ENCODE measurements at regions not wholly inside any gene's neighbourhood (a gene's known extent, or its start where the extent isn't known, plus 50 kb on each side); places are given as distances from the start of the nearest gene placed in this dataset.

DNA sequence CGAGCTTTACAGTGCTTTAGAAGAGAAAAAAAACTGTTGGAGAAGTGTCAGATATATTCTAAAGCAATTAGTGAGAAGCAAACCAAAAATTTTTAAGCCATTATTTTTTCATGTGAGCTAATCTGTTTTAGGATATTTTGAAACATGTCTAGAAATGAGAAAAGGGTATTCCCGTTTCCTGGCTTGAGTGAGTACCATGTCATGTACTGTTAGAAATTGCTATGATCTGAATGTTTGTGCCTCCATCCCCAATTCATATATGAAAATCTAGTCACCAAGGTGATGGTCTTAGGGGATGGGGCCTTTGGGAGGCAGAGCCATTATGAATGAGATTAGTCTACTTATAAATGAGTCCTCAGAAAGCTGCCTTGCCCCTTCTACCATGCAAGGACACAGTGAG lies 493.3 kb upstream of the GCFC2 start:
- H3K27ac Mint-ChIP-seq (ENCODE audit: unreplicated experiment), result no peak overlapping the region
- no peaks in the 10 kb centered on the region for H3K4me1 Mint-ChIP-seq (ENCODE audit: low read depth, unreplicated experiment)
- CTCF ChIA-PET, result no interaction called here
- peaks cover 6% of the 10 kb centered on the region for H3K9me3 Mint-ChIP-seq (ENCODE audit: low read depth, unreplicated experiment)
- DNase-seq, result no peak
- no peaks in the 10 kb centered on the region for H3K36me3 Mint-ChIP-seq (ENCODE audit: insufficient read depth, unreplicated experiment)
- H3K4me3 Mint-ChIP-seq (ENCODE audit: low read depth, unreplicated experiment), result no peak overlapping the region
- H3K27me3 Mint-ChIP-seq (ENCODE audit: unreplicated experiment), result no peaks in the 10 kb centered on the region
- no TSS peak for BruUV-seq (replicated peaks)
- intact Hi-C loops (cut with micrococcal nuclease; ENCODE audit: unreplicated experiment), result no loop called here
- TF ChIP-seq, protein P1, sequence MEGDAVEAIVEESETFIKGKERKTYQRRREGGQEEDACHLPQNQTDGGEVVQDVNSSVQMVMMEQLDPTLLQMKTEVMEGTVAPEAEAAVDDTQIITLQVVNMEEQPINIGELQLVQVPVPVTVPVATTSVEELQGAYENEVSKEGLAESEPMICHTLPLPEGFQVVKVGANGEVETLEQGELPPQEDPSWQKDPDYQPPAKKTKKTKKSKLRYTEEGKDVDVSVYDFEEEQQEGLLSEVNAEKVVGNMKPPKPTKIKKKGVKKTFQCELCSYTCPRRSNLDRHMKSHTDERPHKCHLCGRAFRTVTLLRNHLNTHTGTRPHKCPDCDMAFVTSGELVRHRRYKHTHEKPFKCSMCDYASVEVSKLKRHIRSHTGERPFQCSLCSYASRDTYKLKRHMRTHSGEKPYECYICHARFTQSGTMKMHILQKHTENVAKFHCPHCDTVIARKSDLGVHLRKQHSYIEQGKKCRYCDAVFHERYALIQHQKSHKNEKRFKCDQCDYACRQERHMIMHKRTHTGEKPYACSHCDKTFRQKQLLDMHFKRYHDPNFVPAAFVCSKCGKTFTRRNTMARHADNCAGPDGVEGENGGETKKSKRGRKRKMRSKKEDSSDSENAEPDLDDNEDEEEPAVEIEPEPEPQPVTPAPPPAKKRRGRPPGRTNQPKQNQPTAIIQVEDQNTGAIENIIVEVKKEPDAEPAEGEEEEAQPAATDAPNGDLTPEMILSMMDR (IDR thresholded peaks at IDR 0.05; ENCODE audit: unreplicated experiment), result no peak

DNA sequence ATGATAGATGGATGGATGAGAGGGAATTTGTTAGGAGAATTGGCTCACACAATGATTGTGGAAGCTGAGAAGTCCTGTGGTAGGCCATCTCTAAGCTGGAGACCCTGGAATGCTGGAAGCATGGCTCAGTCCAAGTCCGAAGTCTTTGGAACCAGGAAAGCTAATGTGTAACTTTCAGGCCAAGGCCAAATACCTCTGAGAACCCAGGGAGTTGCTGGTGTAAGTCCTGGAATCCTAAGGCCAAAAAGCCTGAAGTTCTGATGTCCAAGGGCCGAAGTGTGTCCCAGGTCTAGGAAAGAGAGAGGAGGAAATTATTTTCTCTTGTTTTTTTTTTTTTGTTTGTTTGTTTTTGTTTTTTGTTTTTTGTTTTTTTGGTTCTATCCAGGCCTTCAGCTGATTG lies 492.2 kb upstream of the GCFC2 start:
- Mint-ChIP-seq H3K4me3 (ENCODE audit: low read depth, unreplicated experiment) (no peak overlapping the region), H3K36me3 (ENCODE audit: insufficient read depth, unreplicated experiment) (no peaks in the 10 kb centered on the region), H3K4me1 (ENCODE audit: low read depth, unreplicated experiment) (no peaks in the 10 kb centered on the region), H3K27ac (ENCODE audit: unreplicated experiment) (no peak overlapping the region), H3K27me3 (ENCODE audit: unreplicated experiment) (no peaks in the 10 kb centered on the region), H3K9me3 (ENCODE audit: low read depth, unreplicated experiment) (peaks cover 5% of the 10 kb centered on the region)
- DNase-seq, result no peak
- intact Hi-C loops (cut with micrococcal nuclease; ENCODE audit: unreplicated experiment), result no loop called here
- CTCF ChIA-PET, result no interaction called here
- TF ChIP-seq, protein P1 (IDR thresholded peaks at IDR 0.05; ENCODE audit: unreplicated experiment), result no peak
- BruUV-seq (replicated peaks), result no TSS peak

DNA sequence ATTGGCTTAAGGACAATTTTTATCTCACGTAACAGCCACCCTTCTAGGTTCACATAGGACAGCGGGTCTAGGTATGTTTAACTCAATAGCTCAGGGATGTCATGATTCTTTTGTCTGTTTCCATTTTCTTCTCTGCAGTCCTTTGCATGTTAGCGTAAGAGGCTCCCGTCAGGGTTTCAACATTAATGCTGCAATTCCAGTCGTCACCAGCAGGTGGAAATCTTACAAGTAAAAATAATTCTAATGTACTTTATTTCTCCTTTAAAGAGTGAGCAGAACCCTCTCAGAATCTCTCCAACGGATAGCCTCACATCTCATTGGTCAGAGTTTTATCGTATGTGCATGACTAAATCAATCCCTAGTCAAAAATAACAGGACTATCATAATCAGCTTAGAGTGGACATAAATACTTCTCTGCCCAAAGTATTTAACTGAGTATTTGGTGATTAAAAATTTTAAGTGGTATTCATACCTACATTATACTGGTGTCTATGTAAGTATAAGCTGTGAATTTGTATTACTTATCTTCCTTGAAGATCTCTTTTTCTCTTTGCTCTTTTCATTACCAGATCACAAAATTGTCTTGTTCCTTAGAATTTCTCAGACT lies 487.2 kb upstream of the GCFC2 start:
- H3K9me3 Mint-ChIP-seq (ENCODE audit: low read depth, unreplicated experiment), result peaks cover 3% of the 10 kb centered on the region
- no peak overlapping the region for H3K27ac Mint-ChIP-seq (ENCODE audit: unreplicated experiment)
- CTCF ChIA-PET, result no interaction called here
- H3K4me1 Mint-ChIP-seq (ENCODE audit: low read depth, unreplicated experiment), result no peaks in the 10 kb centered on the region
- DNase-seq, result peak; percentile 41
- no peaks in the 10 kb centered on the region for H3K36me3 Mint-ChIP-seq (ENCODE audit: insufficient read depth, unreplicated experiment)
- intact Hi-C loops (cut with micrococcal nuclease; ENCODE audit: unreplicated experiment), result loop anchor here (2.0 kb wide), 1 partner anchor 403 kb away; no protein-coding TSS in a partner anchor
- no peaks in the 10 kb centered on the region for H3K27me3 Mint-ChIP-seq (ENCODE audit: unreplicated experiment)
- H3K4me3 Mint-ChIP-seq (ENCODE audit: low read depth, unreplicated experiment), result no peak overlapping the region
- TF ChIP-seq, protein P1 (IDR thresholded peaks at IDR 0.05; ENCODE audit: unreplicated experiment), result peak; percentile 49
- BruUV-seq (replicated peaks), result no TSS peak

DNA sequence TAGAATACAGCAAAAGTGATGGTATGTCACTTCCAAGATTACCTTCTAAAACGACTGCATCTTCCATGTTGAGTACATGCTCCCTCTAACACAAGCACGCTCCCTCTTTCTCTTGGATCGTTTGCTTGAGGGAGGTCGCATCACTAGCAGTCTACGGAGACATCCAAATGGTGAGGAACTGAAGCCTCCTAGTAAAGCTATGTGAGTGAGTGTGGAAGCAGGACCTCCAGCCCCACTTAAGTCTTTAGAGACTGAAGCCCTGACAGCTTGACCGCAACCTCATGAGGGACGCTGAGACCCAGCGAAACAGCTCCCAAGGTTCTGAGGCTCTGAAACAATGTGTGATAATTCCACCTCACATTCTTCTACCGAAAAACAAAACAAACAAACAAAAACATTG lies 486.7 kb upstream of the GCFC2 start:
- no peaks in the 10 kb centered on the region for H3K4me1 Mint-ChIP-seq (ENCODE audit: low read depth, unreplicated experiment)
- H3K4me3 Mint-ChIP-seq (ENCODE audit: low read depth, unreplicated experiment), result no peak overlapping the region

More for the DNA sequence above, 486.7 kb upstream of the GCFC2 start:
- no peaks in the 10 kb centered on the region for H3K27me3 Mint-ChIP-seq (ENCODE audit: unreplicated experiment)
- TF ChIP-seq, protein P1 (IDR thresholded peaks at IDR 0.05; ENCODE audit: unreplicated experiment), result no peak
- intact Hi-C loops (cut with micrococcal nuclease; ENCODE audit: unreplicated experiment), result loop anchor here (2.0 kb wide), 1 partner anchor 403 kb away; no protein-coding TSS in a partner anchor
- no peak for DNase-seq
- H3K36me3 Mint-ChIP-seq (ENCODE audit: insufficient read depth, unreplicated experiment), result no peaks in the 10 kb centered on the region
- peaks cover 2% of the 10 kb centered on the region for H3K9me3 Mint-ChIP-seq (ENCODE audit: low read depth, unreplicated experiment)
- CTCF ChIA-PET, result no interaction called here
- H3K27ac Mint-ChIP-seq (ENCODE audit: unreplicated experiment), result no peak overlapping the region
- BruUV-seq (replicated peaks), result no TSS peak

All from Calu3 (cell line).